ENCODE measurements at regions not wholly inside any gene's neighbourhood (a gene's known extent, or its start where the extent isn't known, plus 50 kb on each side); places are given as distances from the start of the nearest gene placed in this dataset.

- no peak for TF ChIP-seq EGR1 (IDR thresholded peaks at IDR 0.05; ENCODE audit: borderline replicate concordance in 1 of 2, low read depth in 2 of 2, low read length in 2 of 2)
- no peak for TF ChIP-seq NFYB (IDR thresholded peaks at IDR 0.05; ENCODE audit: insufficient read depth, low read depth, low read length)
- TF ChIP-seq E2F4 (IDR thresholded peaks at IDR 0.05; ENCODE audit: low read depth, low read length): no peak
Observed at GRCh38 chrX:150197388-150197787, 165.7 kb upstream of the MAMLD1 start (continued).

GRCh38 chrX:150198776-150199175 is 164.3 kb upstream of the MAMLD1 start:
- ChIA-PET POLR2A (no interaction called here), CTCF (no interaction called here), RAD21 (ENCODE audit: unreplicated experiment) (no interaction called here), SMC1A (ENCODE audit: uncharacterized antibody, unreplicated experiment) (no interaction called here)
- Histone ChIP-seq H4K20me1 (ENCODE audit: control insufficient read depth, insufficient read depth) (no peaks in the 10 kb centered on the region), H3K36me3 (ENCODE audit: control insufficient read depth in 2 of 2, insufficient read depth in 2 of 2, low read length in 1 of 2) (no peaks in the 10 kb centered on the region), H3K79me2 (ENCODE audit: control insufficient read depth, insufficient read depth, low read length) (no peaks in the 10 kb centered on the region), H3K4me3 (no peak overlapping the region), H3K27me3 (replicated peaks in 1 of 2; ENCODE audit: control insufficient read depth in 2 of 2, insufficient read depth in 2 of 2, low read length in 1 of 2) (no peaks in the 10 kb centered on the region), H3K27ac (ENCODE audit: control insufficient read depth, insufficient read depth) (no peak overlapping the region), H3K4me1 (ENCODE audit: control insufficient read depth, insufficient read depth, low read length) (peaks cover 12% of the 10 kb centered on the region), H2AFZ (ENCODE audit: control insufficient read depth, low read depth, low read length) (no peak overlapping the region), H3K9me3 (replicated peaks; ENCODE audit: control insufficient read depth, insufficient read depth, low read length) (no peaks in the 10 kb centered on the region), H3K4me2 (ENCODE audit: control insufficient read depth, insufficient read depth) (no peak overlapping the region), H3K9ac (ENCODE audit: control insufficient read depth, insufficient read depth, low read length) (no peak overlapping the region)
- ATAC-seq (no peak), FAIRE-seq (no peak), DNase-seq (ENCODE audit: low read depth, low spot score) (no peak)
- in situ Hi-C loops (cut with MboI): no loop called here
- intact Hi-C loops (cut with micrococcal nuclease; ENCODE audit: unreplicated experiment): no loop called here
- no TSS peak for BruUV-seq (replicated peaks)
- 22% methylated on average over 2 of the region's 2 CpGs for WGBS (ENCODE audit: insufficient coverage, insufficient replicate concordance, low lambda C conversion rate, missing lambda C conversion rate)
- TF ChIP-seq MAX (IDR thresholded peaks at IDR 0.05; ENCODE audit: low read depth, low read length) (no peak), CREM (IDR thresholded peaks at IDR 0.05; ENCODE audit: low read depth) (no peak), PAX5 (IDR thresholded peaks at IDR 0.05; ENCODE audit: borderline replicate concordance, low read depth, low read length) (no peak), HSF1 (IDR thresholded peaks at IDR 0.05; ENCODE audit: low read depth, low read length) (no peak), ZNF384 (IDR thresholded peaks at IDR 0.05; ENCODE audit: borderline replicate concordance, low read depth, low read length) (no peak), ETV6 (conservative IDR thresholded peaks at IDR 0.05 in 1 of 2, IDR thresholded peaks at IDR 0.05 in 1 of 2; ENCODE audit: borderline replicate concordance in 1 of 2, low read depth in 1 of 2) (no peak), FOS (IDR thresholded peaks at IDR 0.05; ENCODE audit: borderline replicate concordance, extremely low read depth, insufficient read length) (no peak), HDAC2 (IDR thresholded peaks at IDR 0.05) (no peak), MTA3 (IDR thresholded peaks at IDR 0.05; ENCODE audit: borderline replicate concordance, low read length) (no peak), NKRF (conservative IDR thresholded peaks at IDR 0.05) (no peak), ELK1 (IDR thresholded peaks at IDR 0.05; ENCODE audit: low read depth, low read length) (no peak), IRF3 (IDR thresholded peaks at IDR 0.05) (no peak), RCOR1 (conservative IDR thresholded peaks at IDR 0.05; ENCODE audit: low read depth, low read length) (no peak), LARP7 (IDR thresholded peaks at IDR 0.05) (no peak)
